ENCODE measurements at regions not wholly inside any gene's neighbourhood (a gene's known extent, or its start where the extent isn't known, plus 50 kb on each side); places are given as distances from the start of the nearest gene placed in this dataset.
"Not testable (repeated sequence)": the region's sequence is repeated elsewhere in the genome, so short reads cannot be mapped to it uniquely, and the experiment has no call there.

- TF ChIP-seq CTCF (IDR thresholded peaks at IDR 0.05; ENCODE audit: control extremely low read depth, extremely low read depth, low read depth, missing control alignments) = no peak
- DNase-seq (ENCODE audit: extremely low spot score) = no peak
- ChIA-PET CTCF (no interaction called here), POLR2A (no interaction called here)
These were observed 224.5 kb upstream of the MGAT5 start for GRCh38 chr2:134029418-134029817.

GRCh38 chr2:134031539-134031938 is 222.3 kb upstream of the MGAT5 start:
- no peak for TF ChIP-seq CTCF (IDR thresholded peaks at IDR 0.05; ENCODE audit: control extremely low read depth, extremely low read depth, low read depth, missing control alignments)
- no peak for DNase-seq (ENCODE audit: extremely low spot score)
- CTCF ChIA-PET = interaction anchor here (1.0 to 1.7 kb wide), 2 partner anchors 8 to 18 kb away, joined by 3 read pairs; no protein-coding TSS in a partner anchor
- POLR2A ChIA-PET = no interaction called here

DNA sequence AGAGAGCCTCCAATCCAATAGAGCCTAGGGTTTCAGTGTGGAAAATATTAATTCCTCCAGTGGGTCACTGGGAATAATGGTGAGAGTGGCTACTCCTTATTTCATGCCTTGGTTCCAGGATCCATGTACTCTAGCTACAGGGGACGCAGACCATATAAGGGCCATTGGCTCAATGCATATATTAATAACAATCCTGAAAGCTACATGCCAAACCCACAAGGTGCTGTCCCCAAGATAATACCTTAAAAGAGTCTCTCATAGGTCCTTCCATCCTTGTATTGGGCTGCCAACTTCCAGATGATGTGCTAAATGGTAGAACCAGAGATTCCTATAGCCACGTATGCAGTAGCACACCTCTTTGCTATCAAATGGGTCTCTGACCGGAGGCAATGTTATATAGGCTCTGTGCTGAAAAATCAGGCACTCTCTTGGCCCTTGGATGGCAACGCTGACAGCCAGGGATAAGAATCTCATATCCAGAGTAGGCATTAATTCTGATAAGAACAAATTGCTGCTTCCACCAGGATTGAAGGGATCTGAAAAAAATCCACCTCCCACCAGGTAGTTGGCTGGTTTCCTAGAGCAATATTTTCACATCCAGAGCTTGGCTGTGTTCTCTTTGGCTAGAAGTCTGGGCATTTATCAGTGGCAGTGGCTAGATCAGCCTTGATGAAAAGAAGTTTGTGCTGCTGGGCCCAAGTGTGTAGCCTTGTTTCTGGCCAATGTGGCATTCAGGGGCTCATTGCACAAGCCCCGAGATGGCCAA is 218.1 kb upstream of the MGAT5 start:
- DNase-seq (ENCODE audit: extremely low spot score) = no peak
- ChIA-PET POLR2A (no interaction called here), CTCF (interaction anchor here (0.7 to 1.0 kb wide), 2 partner anchors 16 to 34 kb away, joined by 3 read pairs; no protein-coding TSS in a partner anchor)
- no peak for TF ChIP-seq CTCF (IDR thresholded peaks at IDR 0.05; ENCODE audit: control extremely low read depth, extremely low read depth, low read depth, missing control alignments)

DNA sequence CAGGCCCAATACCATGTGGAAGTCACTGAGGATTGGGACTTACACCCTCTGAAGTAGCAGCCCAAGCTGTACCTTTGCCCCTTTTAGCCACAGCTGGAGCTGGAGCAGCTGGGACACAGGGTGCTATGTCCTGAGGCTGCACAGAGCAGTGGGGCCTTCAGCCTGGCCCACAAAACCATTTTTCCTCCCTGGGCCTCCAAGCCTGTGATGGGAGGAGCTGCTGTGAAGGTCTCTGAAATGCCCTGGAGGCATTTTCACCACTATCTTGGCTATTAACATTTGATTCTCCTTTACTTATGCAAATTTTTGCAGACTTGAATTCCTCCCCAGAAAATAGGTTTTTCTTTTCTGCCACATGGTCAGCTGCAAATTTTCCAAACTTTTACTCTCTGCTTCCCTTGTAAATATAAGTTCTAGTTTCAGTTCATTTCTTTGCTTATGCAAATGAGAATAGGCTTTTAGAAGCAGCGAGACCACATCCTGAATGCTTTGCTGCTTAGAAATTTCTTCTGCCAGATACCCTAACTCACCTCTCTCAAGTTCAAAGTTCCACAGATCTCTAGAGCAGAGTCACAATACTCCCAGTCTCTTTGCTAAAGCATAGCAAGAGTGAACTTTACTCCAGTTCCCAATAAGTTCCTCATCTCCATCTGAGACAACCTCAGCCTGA is 213.8 kb upstream of the MGAT5 start:
- no peak for DNase-seq (ENCODE audit: extremely low spot score)
- TF ChIP-seq CTCF (IDR thresholded peaks at IDR 0.05; ENCODE audit: control extremely low read depth, extremely low read depth, low read depth, missing control alignments) = no peak
- ChIA-PET POLR2A (no interaction called here), CTCF (no interaction called here)

- POLR2A ChIA-PET; DNase-seq (ENCODE audit: extremely low spot score); CTCF ChIA-PET: not testable (repeated sequence)
These were observed 213.2 kb upstream of the MGAT5 start for GRCh38 chr2:134040626-134041172.

DNA sequence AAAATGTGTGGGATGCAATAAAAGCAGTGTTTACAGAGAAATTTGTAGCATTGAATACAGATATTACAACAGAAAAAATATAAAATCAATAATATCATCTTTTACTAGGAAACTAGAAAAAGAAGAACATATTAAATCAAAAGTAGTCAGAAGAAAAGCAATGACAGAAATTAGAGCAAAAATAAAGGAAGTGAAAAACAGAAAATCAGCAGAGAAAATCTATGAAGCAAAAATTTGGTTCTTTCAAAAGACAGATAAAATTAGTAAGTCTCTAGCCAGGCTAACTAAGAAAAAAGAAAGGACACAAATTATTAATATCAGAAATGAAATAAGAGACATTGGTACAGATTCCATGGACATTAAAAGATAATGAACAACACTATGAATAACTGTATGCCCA is 212.0 kb upstream of the MGAT5 start:
- CTCF ChIA-PET = no interaction called here

DNA sequence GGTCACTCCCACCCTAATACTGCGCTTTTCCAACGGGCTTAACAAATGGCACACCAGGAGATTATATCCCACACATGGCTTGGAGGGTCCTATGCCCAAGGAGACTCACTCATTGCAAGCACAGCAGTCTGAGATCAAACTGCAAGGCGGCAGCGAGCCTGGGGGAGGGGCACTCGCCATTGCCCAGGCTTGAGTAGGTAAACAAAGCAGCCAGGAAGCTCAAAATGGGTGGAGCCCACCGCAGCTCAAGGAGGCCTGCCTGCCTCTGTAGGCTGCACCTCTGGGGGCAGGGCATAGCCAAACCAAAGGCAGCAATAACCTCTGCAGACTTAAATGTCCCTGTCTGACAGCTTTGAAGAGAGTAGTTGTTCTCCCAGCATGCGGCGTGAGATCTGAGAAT is 210.8 kb upstream of the MGAT5 start:
- POLR2A ChIA-PET; CTCF ChIA-PET; DNase-seq (ENCODE audit: extremely low spot score): not testable (repeated sequence)

More for the DNA sequence above, 212.0 kb upstream of the MGAT5 start:
- TF ChIP-seq CTCF (IDR thresholded peaks at IDR 0.05; ENCODE audit: control extremely low read depth, extremely low read depth, low read depth, missing control alignments) = no peak
- DNase-seq (ENCODE audit: extremely low spot score) = no peak
- POLR2A ChIA-PET = no interaction called here

Data from GM10248 (cell line).